NCI-H146 treated with DMSO at 0.1 percent for 48 hours (cell line): ENCODE measurements at regions not wholly inside any gene's neighbourhood (a gene's known extent, or its start where the extent isn't known, plus 50 kb on each side); places are given as distances from the start of the nearest gene placed in this dataset.

Experiments used
- DNase-seq: peaks from one replicate; lab custom pipeline; 2025; ENCODE audit not compliant: unreplicated experiment; lab: John Stamatoyannopoulos, UW

GRCh38 chr5:106921567-106921966 lies 749.2 kb downstream of the EFNA5 start:
- DNase-seq, result no peak

- DNase-seq, result no peak
Observed at GRCh38 chr5:106910486-106910885, 760.3 kb downstream of the EFNA5 start.

- no peak for DNase-seq
Observed at GRCh38 chr5:106909716-106910115, 761.0 kb downstream of the EFNA5 start.

GRCh38 chr5:106907979-106908378 lies 762.8 kb downstream of the EFNA5 start:
- DNase-seq, result no peak

- DNase-seq, result no peak
Observed at GRCh38 chr5:106906199-106906598, 764.5 kb downstream of the EFNA5 start.

GRCh38 chr5:106894964-106895363 lies 775.8 kb downstream of the EFNA5 start:
- DNase-seq, result no peak

- DNase-seq, result no peak
Observed at GRCh38 chr5:106882035-106882434, 788.7 kb downstream of the EFNA5 start.

- DNase-seq, result no peak
Observed at GRCh38 chr5:106880656-106881055, 790.1 kb downstream of the EFNA5 start.

- DNase-seq, result no peak
Observed at GRCh38 chr5:106877881-106878280, 792.9 kb downstream of the EFNA5 start.

GRCh38 chr5:106876665-106877194 lies 794.0 kb downstream of the EFNA5 start:
- DNase-seq, result no peak

GRCh38 chr5:106876298-106876622 lies 794.5 kb downstream of the EFNA5 start:
- no peak for DNase-seq

GRCh38 chr5:106875591-106876297 lies 795.0 kb downstream of the EFNA5 start:
- no peak for DNase-seq

- no peak for DNase-seq
Observed at GRCh38 chr5:106874974-106875373, 795.8 kb downstream of the EFNA5 start.

- DNase-seq, result no peak
Observed at GRCh38 chr5:106874531-106874930, 796.2 kb downstream of the EFNA5 start.

- no peak for DNase-seq
Observed at GRCh38 chr5:106873568-106873967, 797.2 kb downstream of the EFNA5 start.

GRCh38 chr5:106865279-106865678 lies 805.5 kb downstream of the EFNA5 start:
- DNase-seq, result no peak

- peak; percentile 25 for DNase-seq
Observed at GRCh38 chr5:106862450-106863193, 808.1 kb downstream of the EFNA5 start.

- DNase-seq, result no peak
Observed at GRCh38 chr5:106860398-106861044, 810.2 kb downstream of the EFNA5 start.

GRCh38 chr5:106858616-106859015 lies 812.1 kb downstream of the EFNA5 start:
- no peak for DNase-seq

- DNase-seq, result no peak
Observed at GRCh38 chr5:106854922-106855321, 815.8 kb downstream of the EFNA5 start.

GRCh38 chr5:106854105-106854687 lies 816.5 kb downstream of the EFNA5 start:
- no peak for DNase-seq

GRCh38 chr5:106853266-106853665 lies 817.5 kb downstream of the EFNA5 start:
- no peak for DNase-seq
